GM12892 (cell line): ENCODE measurements at regions not wholly inside any gene's neighbourhood (a gene's known extent, or its start where the extent isn't known, plus 50 kb on each side); places are given as distances from the start of the nearest gene placed in this dataset.

ENCODE experiments used
- POLR2A ChIP-seq: IDR thresholded peaks from 2 replicates; pipeline ENCODE4 v1.6.1; 2011; ENCODE audit warnings: low read depth, low read length, control low read depth
- POLR2AphosphoS5 ChIP-seq: IDR thresholded peaks from 2 replicates; pipeline ENCODE4 v1.6.1; 2011; ENCODE audit warnings: low read depth, low read length, control low read depth
- TAF1 ChIP-seq: IDR thresholded peaks from 2 replicates; pipeline ENCODE4 v1.6.1; 2011; ENCODE audit warnings: low read depth, mild to moderate bottlenecking, control low read depth, low read length, borderline replicate concordance

- TF ChIP-seq POLR2A, result no peak
- no peak for TF ChIP-seq TAF1
- no peak for TF ChIP-seq POLR2AphosphoS5
Measured at GRCh38 chr20:6696001-6696400, 71.5 kb upstream of the BMP2 start.
